H9 (cell line): ENCODE measurements at regions not wholly inside any gene's neighbourhood (a gene's known extent, or its start where the extent isn't known, plus 50 kb on each side); places are given as distances from the start of the nearest gene placed in this dataset.
"Not testable (repeated sequence)": the region's sequence is repeated elsewhere in the genome, so short reads cannot be mapped to it uniquely, and the experiment has no call there.

Source experiments
- DNase-seq: peaks from one replicate; pipeline ENCODE4 v3.0.0-alpha.2; 2017
- H2AFZ ChIP-seq: one replicate; pipeline ENCODE4 v1.6.1; 2013; ENCODE audit warnings: mild to moderate bottlenecking, low read length, control low read depth, moderate library complexity
- H2AK5ac ChIP-seq: 2 replicates; pipeline ENCODE4 v1.6.1; 2013; ENCODE audit warnings: low read length, control low read depth, mixed read lengths; ENCODE audit not compliant: insufficient read length
- H2BK120ac ChIP-seq: one replicate; pipeline ENCODE4 v1.6.1; 2013; ENCODE audit warnings: low read depth, mild to moderate bottlenecking, low read length, control low read depth, inconsistent platforms; ENCODE audit not compliant: poor library complexity, severe bottlenecking
- H2BK12ac ChIP-seq: 2 replicates; pipeline ENCODE4 v1.6.1; 2013; ENCODE audit warnings: low read length, control low read depth, mixed read lengths, low read depth; ENCODE audit not compliant: insufficient read length
- H2BK15ac ChIP-seq: 2 replicates; pipeline ENCODE4 v1.6.1; 2013; ENCODE audit warnings: low read depth, low read length, control low read depth
- H2BK20ac ChIP-seq: one replicate; pipeline ENCODE4 v1.6.1; 2013; ENCODE audit warnings: low read depth, mild to moderate bottlenecking, low read length, control low read depth, inconsistent platforms; ENCODE audit not compliant: poor library complexity, severe bottlenecking
- H2BK5ac ChIP-seq: 2 replicates; pipeline ENCODE4 v1.6.1; 2013; ENCODE audit warnings: low read length, control low read depth, mixed read lengths; ENCODE audit not compliant: insufficient read length
- H3K14ac ChIP-seq: 2 replicates; pipeline ENCODE4 v1.6.1; 2013; ENCODE audit warnings: low read length, control low read depth; ENCODE audit not compliant: insufficient read depth
- H3K18ac ChIP-seq: 2 replicates; pipeline ENCODE4 v1.6.1; 2013; ENCODE audit warnings: low read depth, mild to moderate bottlenecking, mixed read lengths, low read length, control low read depth; ENCODE audit not compliant: insufficient read length
- H3K23ac ChIP-seq: 2 replicates; pipeline ENCODE4 v1.6.1; 2013; ENCODE audit warnings: low read length, control low read depth, mixed read lengths, low read depth; ENCODE audit not compliant: insufficient read length
- H3K23me2 ChIP-seq: 2 replicates; pipeline ENCODE4 v1.6.1; 2013; ENCODE audit warnings: low read depth, mild to moderate bottlenecking, mixed read lengths, low read length, control low read depth; ENCODE audit not compliant: insufficient read length, poor library complexity, severe bottlenecking
- H3K27ac ChIP-seq: 2 replicates; pipeline ENCODE4 v1.5.1; 2013; ENCODE audit warnings: low read length, control low read depth, mixed read lengths, low read depth; ENCODE audit not compliant: insufficient read length
- H3K27me3 ChIP-seq: 2 replicates; pipeline ENCODE4 v1.6.1; 2013; ENCODE audit warnings: low read length, control low read depth, inconsistent platforms; ENCODE audit not compliant: insufficient read depth
- H3K4ac ChIP-seq: 2 replicates; pipeline ENCODE4 v1.6.1; 2013; ENCODE audit warnings: low read depth, mild to moderate bottlenecking, control low read depth, inconsistent platforms, low read length, moderate library complexity
- H3K4me1 ChIP-seq: 2 replicates; pipeline ENCODE4 v1.6.1; 2013; ENCODE audit warnings: low read length, control low read depth, inconsistent platforms; ENCODE audit not compliant: insufficient read depth
- H3K4me2 ChIP-seq: 2 replicates; pipeline ENCODE4 v1.6.1; 2013; ENCODE audit warnings: low read length, control low read depth, mixed read lengths; ENCODE audit not compliant: insufficient read length, insufficient read depth
- H3K56ac ChIP-seq: 2 replicates; pipeline ENCODE4 v1.6.1; 2013; ENCODE audit warnings: low read depth, mild to moderate bottlenecking, mixed read lengths, low read length, control low read depth; ENCODE audit not compliant: insufficient read length
- H3K79me1 ChIP-seq: 2 replicates; pipeline ENCODE4 v1.6.1; 2013; ENCODE audit warnings: low read depth, mild to moderate bottlenecking, moderate library complexity, low read length, control low read depth, inconsistent platforms; ENCODE audit not compliant: insufficient read depth, poor library complexity, severe bottlenecking
- H3K79me2 ChIP-seq: 2 replicates; pipeline ENCODE4 v1.6.1; 2013; ENCODE audit warnings: low read length, control low read depth, inconsistent platforms; ENCODE audit not compliant: insufficient read depth
- H3K9ac ChIP-seq: 2 replicates; pipeline ENCODE4 v1.6.1; 2013; ENCODE audit warnings: low read length, control low read depth, mixed read lengths; ENCODE audit not compliant: insufficient read length; ENCODE audit errors: extremely low read depth
- H3K9me3 ChIP-seq: one replicate; pipeline ENCODE4 v1.6.1; 2013; ENCODE audit warnings: low read depth, low read length, inconsistent platforms; ENCODE audit not compliant: control insufficient read depth
- H3T11ph ChIP-seq: one replicate; pipeline ENCODE4 v1.6.1; 2013; ENCODE audit warnings: mild to moderate bottlenecking, low read length, control low read depth, inconsistent platforms
- H4K20me1 ChIP-seq: one replicate; pipeline ENCODE4 v1.6.1; 2013; ENCODE audit not compliant: control insufficient read depth, insufficient read length, insufficient read depth
- H4K5ac ChIP-seq: 2 replicates; pipeline ENCODE4 v1.6.1; 2013; ENCODE audit warnings: low read depth, mild to moderate bottlenecking, mixed read lengths, low read length, control low read depth; ENCODE audit not compliant: insufficient read length
- H4K8ac ChIP-seq: replicated peaks from 2 replicates; pipeline ENCODE4 v1.6.1; 2013; ENCODE audit warnings: low read length, control low read depth, mixed read lengths, low read depth; ENCODE audit not compliant: insufficient read length
- H4K91ac ChIP-seq: 2 replicates; pipeline ENCODE4 v1.6.1; 2013; ENCODE audit warnings: low read depth, mild to moderate bottlenecking, moderate library complexity, mixed read lengths, low read length, control low read depth; ENCODE audit not compliant: insufficient read length
- H3K27ac Mint-ChIP-seq, 3 experiments: 2 replicates in 2 of 3; 3 replicates in 1 of 3; pipeline ENCODE4 v1.8.0; 2020 to 2021; ENCODE audit warnings: mixed read lengths in 3 of 3, mild to moderate bottlenecking in 1 of 3, moderate library complexity in 1 of 3
- H3K27me3 Mint-ChIP-seq: 2 replicates; pipeline ENCODE4 v1.8.0; 2021; ENCODE audit warnings: low read depth, mild to moderate bottlenecking, moderate library complexity, mixed read lengths
- H3K36me3 Mint-ChIP-seq, 3 experiments: 2 replicates in 2 of 3; 3 replicates in 1 of 3; pipeline ENCODE4 v1.8.0; 2020 to 2021; ENCODE audit warnings: low read depth in 3 of 3, mixed read lengths in 3 of 3; ENCODE audit not compliant: insufficient read depth in 1 of 3
- H3K4me1 Mint-ChIP-seq, 2 experiments: 2 replicates each; pipeline ENCODE4 v1.8.0; 2020; ENCODE audit warnings: mixed read lengths in 2 of 2
- H3K4me3 Mint-ChIP-seq, 2 experiments: 2 replicates in 1 of 2; 3 replicates in 1 of 2; pipeline ENCODE4 v1.8.0; 2020 to 2021; ENCODE audit warnings: mild to moderate bottlenecking in 2 of 2, mixed read lengths in 2 of 2, moderate library complexity in 1 of 2
- H3K9me3 Mint-ChIP-seq, 2 experiments: 2 replicates in 1 of 2; 3 replicates in 1 of 2; pipeline ENCODE4 v1.8.0; 2020; ENCODE audit warnings: mild to moderate bottlenecking in 2 of 2, mixed read lengths in 2 of 2, moderate library complexity in 1 of 2
- WGBS: extraction: QIAGEN DNeasy Blood & Tissue Kit; methylation state at CpG from one replicate; pipeline ENCODE4 v1.1.7; 2013; ENCODE audit warnings: missing lambda C conversion rate, low lambda C conversion rate, mixed read lengths; ENCODE audit not compliant: insufficient read length; ENCODE audit errors: extremely low coverage; 5-methylcytosine and 5-hydroxymethylcytosine counted together

DNA sequence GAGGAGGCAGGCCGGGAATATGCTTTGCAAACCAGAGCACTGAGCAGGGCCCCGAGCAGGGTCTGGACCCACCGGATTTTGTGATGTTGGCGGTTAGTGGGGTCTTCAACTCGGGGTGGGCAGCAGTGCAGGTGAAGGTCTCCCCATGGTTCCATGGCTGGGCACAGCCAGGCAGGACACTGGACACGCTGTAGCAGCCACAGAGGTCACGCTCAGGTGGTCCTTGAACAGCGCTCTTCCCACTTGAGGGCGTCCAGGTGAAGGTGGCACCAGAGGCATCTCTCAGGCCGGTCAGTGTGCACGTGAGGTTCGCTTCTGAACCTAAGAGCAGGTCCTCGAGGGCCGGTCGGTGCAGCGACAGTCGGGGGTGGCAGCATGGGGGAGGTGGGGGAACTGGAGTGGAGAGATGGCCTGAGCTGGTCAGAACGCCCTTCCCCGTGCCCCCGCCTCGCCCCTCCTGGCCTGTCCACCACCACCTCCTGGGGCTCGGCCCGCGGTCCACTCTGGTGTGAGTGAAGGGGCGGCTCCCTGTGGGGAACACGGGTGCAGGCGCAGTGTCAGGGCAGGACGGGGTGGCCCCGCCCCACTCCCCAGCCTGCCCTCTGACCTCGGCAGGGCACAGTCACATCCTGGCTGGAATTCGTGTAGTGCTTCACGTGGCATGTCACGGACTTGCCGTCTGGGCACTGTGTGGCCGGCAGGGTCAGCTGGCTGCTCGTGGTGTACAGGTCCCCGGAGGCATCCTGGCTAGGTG lies 61.3 kb downstream of the TMEM121 start:
- not testable (repeated sequence) for H3K18ac ChIP-seq, H2AK5ac ChIP-seq, H3K79me2 ChIP-seq, H2BK20ac ChIP-seq, H3K56ac ChIP-seq, H3K27me3 Mint-ChIP-seq, H2BK12ac ChIP-seq, H3K4me1 Mint-ChIP-seq, H3K4me1 ChIP-seq, H4K5ac ChIP-seq, H3K23me2 ChIP-seq, H2BK120ac ChIP-seq, H2BK5ac ChIP-seq, H3K79me1 ChIP-seq, H4K20me1 ChIP-seq, H3K9ac ChIP-seq, H3K27me3 ChIP-seq, H4K91ac ChIP-seq, H3K36me3 Mint-ChIP-seq, H3K4me3 Mint-ChIP-seq, H3T11ph ChIP-seq, H3K4me2 ChIP-seq, H3K27ac ChIP-seq, DNase-seq, H3K27ac Mint-ChIP-seq, H3K4ac ChIP-seq, H3K14ac ChIP-seq, H3K23ac ChIP-seq, H4K8ac ChIP-seq, H2AFZ ChIP-seq, H2BK15ac ChIP-seq
- H3K9me3 ChIP-seq = peaks cover 39% of the 10 kb centered on the region
- peaks cover 37 to 47% of the 10 kb centered on the region in 2 experiments for H3K9me3 Mint-ChIP-seq
- no CpG with 5 or more reads among the region's 37 CpGs for WGBS
